Stomach (tissue), 8 donors: ENCODE measurements at regions not wholly inside any gene's neighbourhood (a gene's known extent, or its start where the extent isn't known, plus 50 kb on each side); places are given as distances from the start of the nearest gene placed in this dataset.

Experiments used
- DNase-seq, 2 donors: peaks; one replicate each; pipeline versions ENCODE4 v3.0.0 to v3.0.0-alpha.2; 2013 to 2019
- H3K27ac ChIP-seq, 5 donors: fragments of 200-600 bp in 4 of 5; sonication (generic) in 4 of 5; one replicate each; pipeline ENCODE4 v1.5.1; 2013 to 2019; ENCODE audit warnings: mild to moderate bottlenecking in 1 of 5, moderate library complexity in 1 of 5
- H3K27me3 ChIP-seq, 3 donors: fragments of 200-600 bp; sonication (generic); one replicate each; pipeline ENCODE4 v1.5.1; 2017 to 2019; ENCODE audit warnings: mixed run types in 1 of 3
- H3K36me3 ChIP-seq, 4 donors: fragments of 200-600 bp; sonication (generic); 1 replicate in 3 of 4; 2 replicates in 1 of 4; pipeline ENCODE4 v1.5.1; 2016 to 2019
- H3K4me1 ChIP-seq, 4 donors: fragments of 200-600 bp; sonication (generic); one replicate each; pipeline ENCODE4 v1.5.1; 2016 to 2019
- H3K4me3 ChIP-seq, 4 donors: fragments of 200-600 bp; sonication (generic) in 3 of 4; one replicate each; pipeline ENCODE4 v1.5.1; 2016 to 2019; ENCODE audit warnings: mild to moderate bottlenecking in 1 of 4
- H3K9me3 ChIP-seq, 4 donors: fragments of 200-600 bp; sonication (generic); one replicate each; pipeline ENCODE4 v1.5.1; 2016 to 2019
- CTCF ChIP-seq, 7 experiments: fragments of 450-650 bp in 4 of 7; fragments of 200-600 bp in 3 of 7; sonication (generic) in 3 of 7; IDR thresholded peaks; one replicate each; pipeline ENCODE4 v1.5.1; 2016 to 2019; ENCODE audit warnings: antibody characterized with exemption in 7 of 7, control low read depth in 2 of 7, mild to moderate bottlenecking in 1 of 7
- EP300 ChIP-seq: sonication (generic); formaldehyde crosslinking; IDR thresholded peaks from one replicate; pipeline ENCODE4 v1.6.1; 2017; ENCODE audit warnings: antibody characterized with exemption
- POLR2A ChIP-seq, 4 donors: fragments of 450-650 bp; IDR thresholded peaks; one replicate each; pipeline ENCODE4 v1.6.1; 2016; ENCODE audit warnings: antibody characterized with exemption in 4 of 4, control low read depth in 2 of 4, mild to moderate bottlenecking in 1 of 4, moderate library complexity in 1 of 4
- POLR2AphosphoS5 ChIP-seq, 3 donors: sonication (generic); formaldehyde crosslinking; IDR thresholded peaks; one replicate each; pipeline ENCODE4 v1.6.1; 2016; ENCODE audit warnings: antibody characterized with exemption in 3 of 3
- WGBS, 5 donors: extraction: QIAGEN DNeasy Blood & Tissue Kit in 3 of 5; methylation state at CpG; one replicate each; pipeline versions ENCODE4 v1.1.5 to v1.1.7; 2013 to 2018; 5-methylcytosine and 5-hydroxymethylcytosine counted together
- intact Hi-C: fragments of 100-400 bp; cut with DNase I; formaldehyde crosslinking; loops from one replicate; pipeline ENCODE4 v1.15.1; 2023; ENCODE audit warnings: low total_unique reads
- donor health status: healthy with polysubstance abuse.
- donor health status: Bipolar disorder and iron deficiency.
- donor health status: healthy.

- Histone ChIP-seq H3K4me1 (no peaks in the 10 kb centered on the region), H3K4me3 (no peak overlapping the region), H3K9me3 (no peaks in the 10 kb centered on the region), H3K27ac (no peak overlapping the region), H3K36me3 (no peaks in the 10 kb centered on the region), H3K27me3 (no peaks in the 10 kb centered on the region)
- no peak for DNase-seq
- TF ChIP-seq EP300 (no peak), POLR2AphosphoS5 (IDR thresholded peaks at IDR 0.05) (no peak), CTCF (IDR thresholded peaks at IDR 0.05) (no peak), POLR2A (IDR thresholded peaks at IDR 0.05) (no peak)
- 54 to 72% (median 58%) methylated on average over 2 of the region's 2 CpGs for WGBS, 5 donors
- intact Hi-C loops: no loop called here
These were observed 406.1 kb upstream of the ALCAM start for GRCh38 chr3:104960579-104960978.

GRCh38 chr3:104961851-104962250 lies 404.9 kb upstream of the ALCAM start:
- H3K27ac ChIP-seq: no peak overlapping the region
- peak in 1 of 2 donors; percentile 40 for DNase-seq
- no peaks in the 10 kb centered on the region for H3K36me3 ChIP-seq
- H3K4me3 ChIP-seq: no peak overlapping the region
- TF ChIP-seq EP300 (no peak), POLR2AphosphoS5 (IDR thresholded peaks at IDR 0.05) (no peak), CTCF (IDR thresholded peaks at IDR 0.05) (no peak), POLR2A (IDR thresholded peaks at IDR 0.05) (no peak)
- H3K9me3 ChIP-seq: no peaks in the 10 kb centered on the region
- H3K4me1 ChIP-seq: no peaks in the 10 kb centered on the region
- 33 to 70% (median 44%) methylated on average over 1 of the region's 1 CpG for WGBS, 5 donors
- H3K27me3 ChIP-seq: no peaks in the 10 kb centered on the region
- intact Hi-C loops: no loop called here

- peaks cover 0 to 4% (median 0%) of the 10 kb centered on the region in 4 donors for H3K9me3 ChIP-seq
- H3K27ac ChIP-seq: no peak overlapping the region
- WGBS, 5 donors: 72 to 84% (median 80%) methylated on average over 5 of the region's 5 CpGs
- no peaks in the 10 kb centered on the region for H3K27me3 ChIP-seq
- intact Hi-C loops: no loop called here
- no peak overlapping the region for H3K4me3 ChIP-seq
- no peaks in the 10 kb centered on the region for H3K36me3 ChIP-seq
- no peaks in the 10 kb centered on the region for H3K4me1 ChIP-seq
- TF ChIP-seq POLR2AphosphoS5 (IDR thresholded peaks at IDR 0.05) (no peak), POLR2A (IDR thresholded peaks at IDR 0.05) (no peak), EP300 (no peak), CTCF (IDR thresholded peaks at IDR 0.05) (no peak)
- no peak for DNase-seq
These were observed 392.4 kb upstream of the ALCAM start for GRCh38 chr3:104974316-104974715.

- DNase-seq: no peak
- 90 to 98% (median 94%) methylated on average over 3 of the region's 3 CpGs for WGBS, 5 donors
- H3K27ac ChIP-seq: no peak overlapping the region
- no peak overlapping the region for H3K4me3 ChIP-seq
- TF ChIP-seq POLR2A (IDR thresholded peaks at IDR 0.05) (no peak), POLR2AphosphoS5 (IDR thresholded peaks at IDR 0.05) (no peak), CTCF (IDR thresholded peaks at IDR 0.05) (no peak), EP300 (no peak)
- no peaks in the 10 kb centered on the region for H3K4me1 ChIP-seq
- no peaks in the 10 kb centered on the region for H3K27me3 ChIP-seq
- H3K9me3 ChIP-seq: peaks cover 0 to 4% (median 0%) of the 10 kb centered on the region in 4 donors
- intact Hi-C loops: no loop called here
- no peaks in the 10 kb centered on the region for H3K36me3 ChIP-seq
These were observed 389.0 kb upstream of the ALCAM start for GRCh38 chr3:104977719-104978118.
